Endothelial cell of umbilical vein (primary cell): ENCODE measurements at regions not wholly inside any gene's neighbourhood (a gene's known extent, or its start where the extent isn't known, plus 50 kb on each side); places are given as distances from the start of the nearest gene placed in this dataset.

Experiments used
- BruUV-seq: library from RNA; stranded (reverse); fragments of 400-500 nt; replicated peaks from 2 replicates; lab custom pipeline; 2021; lab: Mats Ljungman, UMichigan
- CTCF ChIA-PET: fragments of 300-600, 350-600 bp; sonication (Branson Sonifier 250); formaldehyde crosslinking; loops from one replicate; lab custom pipeline; 2021; ENCODE audit warnings: antibody characterized with exemption, inconsistent platforms; lab: Charles Lee
- POLR2A ChIA-PET: fragments of 300-600, 350-600 bp; sonication (Branson Sonifier 250); formaldehyde crosslinking; loops from one replicate; lab custom pipeline; 2021; ENCODE audit warnings: antibody characterized with exemption, inconsistent platforms; lab: Charles Lee
- DNase-seq: peaks from one replicate; pipeline ENCODE4 v3.0.0-alpha.2; 2011; ENCODE audit warnings: low read depth, low spot score
- FAIRE-seq: peaks from 2 replicates; lab custom pipeline; 2011; peaks lifted over from hg19 to GRCh38; lab: Jason Lieb, UNC
- H2AFZ ChIP-seq: 2 replicates; pipeline ENCODE4 v1.6.0; 2012; ENCODE audit warnings: low read depth, low read length, control low read depth, inconsistent platforms
- H3K27ac ChIP-seq: 2 replicates; pipeline ENCODE4 v1.5.1; 2011; ENCODE audit warnings: low read depth, mild to moderate bottlenecking, control low read depth, low read length, moderate library complexity; ENCODE audit not compliant: insufficient read depth
- H3K27me3 ChIP-seq, 2 experiments: 2 replicates each; pipeline versions ENCODE4 v1.6.0 to v1.6.1; 2011; ENCODE audit warnings: low read length in 2 of 2, mixed read lengths in 1 of 2; ENCODE audit not compliant: control insufficient read depth in 2 of 2, insufficient read depth in 2 of 2
- H3K36me3 ChIP-seq, 2 experiments: 2 replicates in 1 of 2; 3 replicates in 1 of 2; pipeline ENCODE4 v1.5.1; 2011; ENCODE audit warnings: low read length in 2 of 2, mild to moderate bottlenecking in 1 of 2, moderate library complexity in 1 of 2; ENCODE audit not compliant: control insufficient read depth in 2 of 2, insufficient read depth in 2 of 2; ENCODE audit errors: extremely low read depth in 1 of 2
- H3K4me1 ChIP-seq: 3 replicates; pipeline ENCODE4 v1.5.1; 2011; ENCODE audit warnings: mild to moderate bottlenecking, low read length; ENCODE audit not compliant: control insufficient read depth, insufficient read depth; ENCODE audit errors: extremely low read depth
- H3K4me2 ChIP-seq: 2 replicates; pipeline ENCODE4 v1.6.1; 2011; ENCODE audit warnings: low read length, control low read depth, mixed read lengths; ENCODE audit not compliant: insufficient read depth
- H3K4me3 ChIP-seq, 3 experiments: fragments of 200-600 bp in 1 of 3; sonication (generic), shearing (Covaris generic) in 1 of 3; replicated peaks in 1 of 3; 2 replicates each; pipeline ENCODE4 v1.5.1; 2011 to 2016; ENCODE audit warnings: control low read depth in 3 of 3, low read length in 3 of 3, mild to moderate bottlenecking in 2 of 3, inconsistent platforms in 1 of 3, low read depth in 1 of 3, moderate library complexity in 1 of 3; ENCODE audit not compliant: insufficient read depth in 1 of 3
- H3K79me2 ChIP-seq: 2 replicates; pipeline ENCODE4 v1.6.0; 2012; ENCODE audit warnings: low read length, inconsistent platforms; ENCODE audit not compliant: control insufficient read depth, insufficient read depth
- H3K9ac ChIP-seq: replicated peaks from 2 replicates; pipeline ENCODE3; 2011; ENCODE audit warnings: low read length, control low read depth; ENCODE audit not compliant: insufficient read depth; ENCODE audit errors: extremely low read depth
- H3K9me1 ChIP-seq: replicated peaks from 3 replicates; pipeline ENCODE4 v1.6.0; 2011; ENCODE audit warnings: mild to moderate bottlenecking, low read length; ENCODE audit not compliant: control insufficient read depth, insufficient read depth; ENCODE audit errors: extremely low read depth
- H3K9me3 ChIP-seq: replicated peaks from 2 replicates; pipeline ENCODE4 v1.5.1; 2012; ENCODE audit warnings: low read length, inconsistent platforms; ENCODE audit not compliant: control insufficient read depth, insufficient read depth
- H4K20me1 ChIP-seq: replicated peaks from 2 replicates; pipeline ENCODE3; 2011; ENCODE audit warnings: mild to moderate bottlenecking, low read length; ENCODE audit not compliant: control insufficient read depth, insufficient read depth; ENCODE audit errors: extremely low read depth
- CTCF ChIP-seq, 2 donors: IDR thresholded peaks; 1 replicate in 1 of 2; 2 replicates in 1 of 2; pipeline ENCODE4 v1.5.1; 2011; ENCODE audit warnings: low read length in 2 of 2, mild to moderate bottlenecking in 2 of 2, moderate library complexity in 2 of 2, control low read depth in 1 of 2, inconsistent platforms in 1 of 2, low read depth in 1 of 2; ENCODE audit not compliant: insufficient read depth in 1 of 2; ENCODE audit errors: extremely low read depth in 1 of 2
- EZH2 ChIP-seq: IDR thresholded peaks from 2 replicates; pipeline ENCODE4 v1.6.1; 2012; ENCODE audit warnings: borderline replicate concordance, low read depth, mild to moderate bottlenecking, moderate library complexity, low read length, inconsistent platforms; ENCODE audit not compliant: severe bottlenecking
- JUN ChIP-seq: IDR thresholded peaks from 2 replicates; pipeline ENCODE4 v1.6.1; 2011; ENCODE audit warnings: borderline replicate concordance, low read depth; ENCODE audit not compliant: insufficient read length, insufficient read depth
- MAX ChIP-seq: IDR thresholded peaks from 2 replicates; pipeline ENCODE4 v1.6.1; 2011; ENCODE audit not compliant: insufficient read depth, insufficient read length
- POLR2A ChIP-seq: IDR thresholded peaks from 2 replicates; pipeline ENCODE4 v1.6.1; 2012; ENCODE audit warnings: low read depth, mild to moderate bottlenecking, control low read depth, low read length
- POLR2AphosphoS5 ChIP-seq: IDR thresholded peaks from 2 replicates; pipeline ENCODE4 v1.6.1; 2012; ENCODE audit warnings: low read depth, mild to moderate bottlenecking, control low read depth, low read length, moderate library complexity; ENCODE audit not compliant: insufficient read depth
- dilution Hi-C: fragments of 300-500 bp; cut with MboI; formaldehyde crosslinking; loops from one replicate; pipeline ENCODE4 v1.15.0; 2019; ENCODE audit warnings: low sequenced_read_pairs; ENCODE audit not compliant: extremely low pct_ligation_motif_present
- intact Hi-C: fragments of 100-400 bp; cut with micrococcal nuclease; formaldehyde crosslinking; loops from one replicate; pipeline ENCODE4 v1.10.0; 2022

GRCh38 chr17:65307961-65308316 lies 170.8 kb downstream of the RGS9 start:
- no peak overlapping the region for H2AFZ ChIP-seq
- peaks cover 14 to 19% of the 10 kb centered on the region in 2 experiments for H3K27me3 ChIP-seq
- H3K9me3 ChIP-seq, result no peaks in the 10 kb centered on the region
- no peaks in the 10 kb centered on the region for H3K36me3 ChIP-seq
- dilution Hi-C loops, result no loop called here
- ChIA-PET CTCF (no interaction called here), POLR2A (no interaction called here)
- intact Hi-C loops, result no loop called here
- no peaks in the 10 kb centered on the region for H3K4me1 ChIP-seq
- H4K20me1 ChIP-seq, result no peaks in the 10 kb centered on the region
- no peak overlapping the region for H3K4me2 ChIP-seq
- FAIRE-seq, result no peak
- BruUV-seq, result no TSS peak
- no peak for DNase-seq
- TF ChIP-seq MAX (no peak), EZH2 (no peak), POLR2AphosphoS5 (no peak)
- H3K4me3 ChIP-seq, result no peak overlapping the region
- H3K9me1 ChIP-seq, result no peaks in the 10 kb centered on the region
- H3K79me2 ChIP-seq, result no peaks in the 10 kb centered on the region
- no peak overlapping the region for H3K9ac ChIP-seq
- H3K27ac ChIP-seq, result no peak overlapping the region

- dilution Hi-C loops, result no loop called here
- CTCF ChIA-PET, result interaction anchor here (1.3 to 2.7 kb wide), 2 partner anchors 10 to 13 kb away, joined by 5 to 9 read pairs; no protein-coding TSS in a partner anchor
- no TSS peak for BruUV-seq
Observed at GRCh38 chr17:65307081-65307960, 170.2 kb downstream of the RGS9 start.

More at GRCh38 chr17:65307081-65307960, 170.2 kb downstream of the RGS9 start:
- DNase-seq (no peak), FAIRE-seq (no peak)
- Histone ChIP-seq H3K36me3 (no peaks in the 10 kb centered on the region), H3K4me3 (no peak overlapping the region), H3K79me2 (no peaks in the 10 kb centered on the region), H3K9ac (no peak overlapping the region), H3K9me1 (no peaks in the 10 kb centered on the region), H4K20me1 (no peaks in the 10 kb centered on the region), H3K4me2 (no peak overlapping the region), H3K9me3 (no peaks in the 10 kb centered on the region), H3K4me1 (no peaks in the 10 kb centered on the region), H3K27me3 (peaks cover 16 to 17% of the 10 kb centered on the region in 2 experiments), H2AFZ (no peak overlapping the region), H3K27ac (no peak overlapping the region)
- TF ChIP-seq CTCF (IDR thresholded peaks at IDR 0.05; ENCODE audit: extremely low read depth in 1 of 2, insufficient read depth in 1 of 2, low read depth in 1 of 2, low read length in 2 of 2) (no peak), POLR2A (no peak), EZH2 (no peak), JUN (no peak)
- POLR2A ChIA-PET, result no interaction called here
- intact Hi-C loops, result no loop called here
